K562 (cell line): ENCODE measurements at regions not wholly inside any gene's neighbourhood (a gene's known extent, or its start where the extent isn't known, plus 50 kb on each side); places are given as distances from the start of the nearest gene placed in this dataset.

ENCODE experiments used
- ELF2 ChIP-seq: fragments of 250-450 bp; sonication (Bioruptor Pico); IDR thresholded peaks from 2 replicates; pipeline ENCODE4 v1.5.0; 2021; ENCODE audit warnings: mild to moderate bottlenecking
- MIER1 ChIP-seq: fragments of 450-650 bp; IDR thresholded peaks from 2 replicates; pipeline ENCODE4 v1.6.1; 2016; ENCODE audit warnings: antibody characterized with exemption, mild to moderate bottlenecking, low read depth
- THAP12 ChIP-seq: fragments of 250-450 bp; sonication (Bioruptor Pico); IDR thresholded peaks from 2 replicates; pipeline ENCODE4 v1.9.0; 2021; ENCODE audit warnings: mild to moderate bottlenecking, inconsistent platforms

GRCh38 chr6:44681761-44682160 lies 294.3 kb downstream of the CDC5L start:
- no peak for TF ChIP-seq THAP12 (CRISPR knock-in tag)
- TF ChIP-seq MIER1: no peak
- TF ChIP-seq ELF2 (CRISPR knock-in tag): no peak
